Islet precursor cell (in vitro differentiated cells): ENCODE measurements at regions not wholly inside any gene's neighbourhood (a gene's known extent, or its start where the extent isn't known, plus 50 kb on each side); places are given as distances from the start of the nearest gene placed in this dataset.

ENCODE experiments used
- DNase-seq: peaks from one replicate; pipeline ENCODE4 v3.0.0-alpha.2; 2018

GRCh38 chr13:77422724-77423123 is 95.8 kb upstream of the MYCBP2 start:
- no peak for DNase-seq

GRCh38 chr13:77417897-77418296 is 91.0 kb upstream of the MYCBP2 start:
- no peak for DNase-seq

GRCh38 chr13:77416666-77417212 is 89.8 kb upstream of the MYCBP2 start:
- DNase-seq = no peak

DNA sequence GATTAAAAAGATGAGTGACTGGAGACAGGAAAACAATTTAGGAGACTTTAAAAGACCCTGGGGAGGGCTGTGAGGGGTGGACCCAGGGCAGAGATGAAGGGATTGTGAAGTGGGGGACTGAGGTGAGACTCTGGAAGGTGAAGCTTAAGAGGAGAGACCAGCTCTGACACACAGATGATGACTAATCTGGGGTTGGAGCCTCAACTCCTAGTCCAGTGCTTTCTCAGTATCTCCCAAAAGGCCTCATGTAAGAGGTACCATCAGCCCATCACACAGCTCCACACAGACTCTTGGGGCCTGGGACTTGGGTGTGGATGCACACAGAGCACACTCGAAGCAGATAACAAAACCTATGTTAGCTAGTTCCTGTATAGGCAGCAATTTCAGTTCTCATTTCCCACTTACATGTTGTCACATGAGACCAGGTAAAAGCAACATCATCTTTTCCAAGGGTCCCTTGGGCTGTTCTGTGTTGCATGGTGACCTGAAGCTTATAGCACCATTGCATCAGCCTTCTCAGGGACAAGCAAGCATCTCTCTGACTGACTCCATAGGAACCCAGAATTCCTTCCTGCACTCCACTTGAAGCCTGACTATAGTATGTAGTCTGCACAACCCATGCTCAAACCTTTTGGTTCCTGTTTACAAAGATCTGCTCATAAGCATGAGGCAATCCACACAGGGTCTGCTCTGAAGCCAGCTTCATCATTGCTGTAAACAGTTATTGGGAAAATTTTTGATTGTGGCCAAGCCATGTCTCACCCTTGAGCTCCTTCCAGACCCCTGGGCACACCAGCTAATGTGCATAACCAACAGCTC is 88.6 kb upstream of the MYCBP2 start:
- DNase-seq = no peak

DNA sequence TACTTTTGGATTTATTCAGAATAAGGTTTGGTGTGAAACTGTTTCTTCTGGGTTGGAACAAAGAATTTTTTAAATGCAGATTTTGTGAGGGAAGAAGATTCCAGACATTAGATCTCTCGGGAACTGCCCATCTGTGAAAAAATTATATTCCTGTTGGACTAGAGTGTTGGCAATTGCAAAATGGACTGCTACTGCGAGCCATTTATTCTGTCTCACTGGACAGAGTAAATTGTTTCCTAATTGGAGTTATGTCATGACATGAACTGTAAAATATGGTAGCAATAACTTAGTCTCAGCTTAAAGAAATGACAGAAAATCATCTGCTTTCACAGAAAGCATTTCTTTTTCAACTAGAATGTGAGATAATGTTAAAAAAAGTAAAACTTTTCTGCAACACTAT is 86.0 kb upstream of the MYCBP2 start:
- no peak for DNase-seq

DNA sequence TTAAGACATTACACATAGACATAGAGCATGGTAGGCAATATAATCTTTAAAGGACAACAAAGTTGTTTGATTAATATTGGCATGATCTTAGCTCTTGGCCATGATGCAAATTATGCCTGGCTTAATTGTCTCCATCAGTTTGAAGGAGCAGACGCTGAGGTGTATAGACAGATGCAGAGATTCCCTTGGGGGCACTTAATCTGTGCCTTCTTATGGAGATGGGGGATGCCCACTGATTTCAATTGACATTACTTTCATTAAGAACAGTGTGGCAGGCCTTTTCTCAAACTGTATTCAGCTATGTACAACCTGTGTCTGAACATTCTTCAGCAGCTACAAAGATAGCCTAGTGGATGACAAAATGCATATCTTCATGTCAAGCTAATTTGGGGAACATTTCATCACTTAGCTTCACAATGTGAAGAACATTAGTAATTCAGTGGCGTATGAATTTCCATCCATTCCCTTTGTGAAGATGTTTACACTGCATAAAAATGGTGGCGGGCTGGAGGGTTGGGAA is 85.3 kb upstream of the MYCBP2 start:
- no peak for DNase-seq

GRCh38 chr13:77409412-77409811 is 82.5 kb upstream of the MYCBP2 start:
- DNase-seq = peak; percentile 60

DNA sequence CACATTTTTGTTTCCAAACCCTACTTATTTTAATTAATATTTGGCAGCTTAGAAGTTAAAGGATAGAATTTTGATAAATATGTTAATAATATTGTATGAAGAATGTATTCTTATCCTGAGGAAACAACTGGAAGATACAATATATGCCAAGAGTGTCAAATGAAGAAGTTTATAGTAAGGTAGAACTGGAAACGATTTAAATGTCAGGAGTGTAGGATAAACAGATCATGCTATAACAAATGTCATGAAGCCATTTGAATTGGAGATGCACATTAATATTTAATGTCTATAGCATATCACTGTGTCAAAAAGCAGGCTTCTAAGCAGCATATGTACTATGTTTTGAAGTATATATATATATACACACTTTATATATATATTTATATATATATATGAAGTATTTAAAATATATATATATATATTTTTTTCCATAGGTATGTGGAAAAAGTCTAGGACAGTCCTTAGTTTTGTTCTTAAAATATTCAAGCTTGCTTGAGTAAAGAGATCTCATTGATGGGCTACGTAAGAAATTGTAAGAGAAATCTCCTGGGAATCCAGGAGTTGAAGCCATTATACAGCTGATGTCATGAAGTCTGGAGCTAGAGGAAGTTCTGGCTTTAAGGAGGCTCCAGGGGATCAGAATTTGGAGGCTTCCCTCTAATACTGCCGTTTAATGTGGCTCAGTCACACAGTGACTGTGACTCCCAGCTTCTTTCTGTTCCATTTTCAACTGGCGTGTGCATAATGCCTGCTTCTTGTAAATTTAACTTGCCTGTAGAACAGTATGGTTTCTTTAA is 79.9 kb upstream of the MYCBP2 start:
- DNase-seq = no peak

GRCh38 chr13:77398825-77399620 is 72.1 kb upstream of the MYCBP2 start:
- no peak for DNase-seq

GRCh38 chr13:77397636-77398035 is 70.7 kb upstream of the MYCBP2 start:
- no peak for DNase-seq

DNA sequence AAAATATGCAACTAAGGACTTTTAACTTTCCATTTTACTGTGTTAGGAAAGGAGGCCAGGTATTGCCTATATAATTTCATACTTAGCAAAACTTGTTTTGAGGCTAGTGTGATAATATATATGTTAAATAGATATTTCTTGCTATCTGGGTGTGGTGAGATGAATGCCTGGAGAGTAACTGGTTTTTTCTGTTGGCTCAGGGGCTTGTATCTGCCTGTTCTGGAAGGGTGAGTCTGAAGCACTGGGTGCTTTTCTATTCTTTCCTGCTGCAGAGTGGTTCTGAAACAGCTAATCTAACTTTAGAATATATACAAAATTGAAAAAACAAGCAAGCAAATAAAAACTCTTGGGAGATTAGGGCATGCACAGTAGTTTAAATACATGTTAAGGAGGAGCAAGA is 64.6 kb upstream of the MYCBP2 start:
- DNase-seq = no peak

DNA sequence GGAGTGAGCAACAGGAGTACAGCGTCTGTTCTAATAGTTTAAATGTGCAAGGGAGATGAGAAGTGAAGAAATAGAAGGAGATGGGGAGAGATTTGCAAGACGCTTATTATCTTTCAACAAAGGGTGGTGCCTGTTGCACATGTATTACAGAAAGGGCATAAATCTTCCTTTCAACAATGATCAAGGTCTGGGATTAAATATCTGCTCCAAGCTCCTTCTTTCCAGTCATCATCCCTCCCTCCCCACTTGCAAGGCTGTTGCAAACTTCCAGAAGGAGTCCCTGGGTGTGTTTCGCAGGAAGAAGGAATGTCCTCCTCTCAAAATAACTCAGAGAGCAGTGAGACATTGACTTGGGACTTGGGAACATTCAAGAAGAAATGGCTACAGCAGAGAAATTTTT is 63.5 kb upstream of the MYCBP2 start:
- DNase-seq = no peak

- DNase-seq = no peak
Measured at GRCh38 chr13:77389625-77390000, 62.7 kb upstream of the MYCBP2 start.

DNA sequence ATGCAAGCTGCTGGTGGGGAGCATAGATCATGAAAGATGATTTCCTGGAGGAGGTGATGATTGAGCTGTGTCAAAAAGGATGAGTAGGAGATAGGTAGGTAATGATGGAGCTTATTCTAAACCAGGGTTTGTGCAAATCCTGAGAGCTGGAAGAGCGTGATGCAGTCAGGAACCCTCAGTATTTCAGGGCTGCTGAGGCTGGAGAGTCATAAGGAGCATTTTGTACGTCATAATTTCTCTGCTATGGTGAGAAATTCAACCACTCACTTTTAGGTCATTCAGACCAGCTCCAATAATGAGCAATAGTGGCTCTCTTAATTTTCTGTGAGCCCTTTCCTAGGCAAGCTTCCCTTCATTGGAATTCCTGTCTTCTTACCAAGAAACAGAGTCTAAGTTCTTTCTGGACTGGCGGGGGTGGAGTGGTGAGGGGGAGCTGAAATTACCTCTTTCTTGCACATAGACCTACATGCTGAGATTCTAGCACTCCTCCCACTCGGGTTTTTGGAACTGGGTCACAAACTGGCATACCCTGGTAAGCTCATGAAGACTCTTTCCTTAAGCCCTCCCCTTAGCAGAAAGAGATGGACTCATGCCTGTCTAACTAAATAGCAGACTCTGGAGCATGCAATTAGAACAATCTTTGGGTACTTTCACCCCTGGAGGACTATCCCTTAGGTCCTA is 62.2 kb upstream of the MYCBP2 start:
- DNase-seq = no peak

DNA sequence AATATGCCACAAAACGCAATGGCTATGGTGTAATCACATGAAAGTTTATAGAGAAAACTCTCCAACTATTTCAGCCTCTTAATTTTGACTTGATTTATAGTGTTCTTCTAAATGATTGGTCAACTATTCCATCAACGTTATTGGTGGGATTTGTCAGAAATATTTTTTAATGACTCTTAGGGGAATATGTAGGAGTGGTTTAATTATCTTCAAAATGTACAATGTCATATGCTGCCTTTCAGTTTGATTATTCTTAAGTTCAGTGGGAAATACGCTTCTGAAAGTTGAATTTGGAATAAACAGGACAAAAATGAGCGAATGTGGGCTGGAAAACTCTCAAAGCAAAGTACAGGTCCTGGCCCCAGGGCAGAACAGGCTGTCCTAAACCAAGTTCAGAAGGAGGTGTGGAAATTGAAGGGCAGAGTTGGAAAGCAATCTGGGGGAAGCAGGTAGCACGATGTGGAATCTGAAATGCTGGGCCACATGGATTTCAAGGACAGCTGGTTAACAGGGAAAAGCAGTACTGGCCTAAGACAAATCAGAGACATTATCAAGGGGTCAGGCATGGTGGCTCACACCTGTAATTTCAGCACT is 60.8 kb upstream of the MYCBP2 start:
- no peak for DNase-seq

DNA sequence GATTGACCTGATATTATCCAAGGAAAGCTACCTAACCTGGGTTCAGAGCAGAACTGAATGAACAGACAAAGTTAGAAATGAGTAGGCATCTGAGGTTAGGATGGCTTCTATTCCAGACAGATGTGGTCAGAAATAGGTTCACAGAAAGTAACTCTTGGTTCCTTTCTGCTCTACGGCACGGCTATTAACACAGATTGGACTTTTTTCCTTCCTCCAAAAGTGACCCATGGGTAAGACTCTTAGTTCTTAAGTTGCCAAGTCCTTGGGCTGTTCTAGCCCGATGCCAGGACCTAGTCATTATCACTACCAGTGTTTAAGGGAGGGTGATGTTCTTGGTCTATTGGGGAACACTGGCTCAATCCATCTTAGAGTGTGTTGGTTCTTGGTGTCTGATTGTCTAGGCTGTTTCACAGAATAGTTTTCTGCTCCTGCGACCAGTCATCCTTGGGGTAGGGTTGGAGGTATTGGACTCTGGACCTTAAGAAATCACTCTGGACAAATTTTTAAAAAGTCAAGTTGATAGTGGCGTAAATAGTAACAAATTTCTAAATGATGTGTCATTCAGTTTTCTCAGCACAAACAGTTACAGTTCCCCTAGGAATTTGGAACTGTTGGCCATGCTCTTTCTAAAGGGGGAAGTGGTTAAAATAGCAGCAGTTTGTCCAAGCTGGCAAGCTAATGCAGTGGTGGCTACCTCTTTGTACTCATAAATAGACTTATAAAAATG is 60.1 kb upstream of the MYCBP2 start:
- DNase-seq = no peak

GRCh38 chr13:77386046-77386445 is 59.2 kb upstream of the MYCBP2 start:
- DNase-seq = no peak

DNA sequence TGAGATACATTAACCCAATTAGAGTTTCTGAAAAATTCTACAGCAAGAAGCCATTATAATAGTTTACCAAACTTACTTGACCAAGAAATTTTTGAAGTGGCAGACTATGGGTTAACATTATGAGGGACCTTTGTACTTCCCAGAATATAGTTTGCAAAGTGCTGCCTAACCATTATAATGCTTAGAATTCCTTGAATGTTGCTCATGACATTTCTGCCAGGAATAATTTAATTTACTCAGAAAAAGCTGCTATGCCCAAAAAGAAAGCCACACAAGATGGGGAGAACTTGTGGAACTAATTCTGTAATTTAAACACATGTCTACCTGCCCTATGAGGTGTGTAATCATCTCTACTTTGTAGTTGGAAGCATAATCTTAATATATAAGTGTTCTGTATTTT is 58.1 kb upstream of the MYCBP2 start:
- DNase-seq = no peak

- no peak for DNase-seq
Measured at GRCh38 chr13:77383097-77383496, 56.2 kb upstream of the MYCBP2 start.

GRCh38 chr13:77381059-77381458 is 54.2 kb upstream of the MYCBP2 start:
- no peak for DNase-seq

GRCh38 chr13:77379508-77379907 is 52.6 kb upstream of the MYCBP2 start:
- DNase-seq = no peak
